Loucy (cell line): ENCODE measurements at regions not wholly inside any gene's neighbourhood (a gene's known extent, or its start where the extent isn't known, plus 50 kb on each side); places are given as distances from the start of the nearest gene placed in this dataset.

Source experiments
- EZH2phosphoT487 ChIP-seq: fragments of 200-600 bp; IDR thresholded peaks from 2 replicates; pipeline ENCODE4 v1.6.1; 2018; ENCODE audit warnings: antibody characterized with exemption, mild to moderate bottlenecking, moderate library complexity, borderline replicate concordance
- TF ChIP-seq, protein P1 (sequence below): fragments of 200-600 bp; sonication (generic); conservative IDR thresholded peaks from 2 replicates; pipeline ENCODE4 v1.5.1; 2014; ENCODE audit warnings: mild to moderate bottlenecking, antibody characterized with exemption, low read length

DNA sequence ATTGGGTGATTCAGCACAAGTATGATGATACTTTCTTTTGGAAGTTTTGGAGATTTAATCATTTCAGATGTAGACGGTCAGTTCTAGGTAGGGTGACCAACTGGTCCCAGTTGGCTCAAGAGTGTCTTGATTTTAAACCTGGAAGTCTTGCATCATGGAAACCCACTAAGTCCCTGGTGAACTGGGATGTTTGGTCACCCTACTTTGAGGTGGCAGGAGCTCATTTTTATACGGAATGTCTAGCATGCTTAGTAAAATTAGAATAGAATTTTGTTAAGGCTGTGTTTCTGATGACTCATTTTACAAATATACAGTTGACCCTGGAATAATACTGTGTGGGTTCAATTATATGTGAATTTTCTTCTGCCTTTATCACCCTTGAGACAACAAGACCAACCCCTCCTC lies 61.5 kb upstream of the DOCK10 start:
- TF ChIP-seq, protein P1, sequence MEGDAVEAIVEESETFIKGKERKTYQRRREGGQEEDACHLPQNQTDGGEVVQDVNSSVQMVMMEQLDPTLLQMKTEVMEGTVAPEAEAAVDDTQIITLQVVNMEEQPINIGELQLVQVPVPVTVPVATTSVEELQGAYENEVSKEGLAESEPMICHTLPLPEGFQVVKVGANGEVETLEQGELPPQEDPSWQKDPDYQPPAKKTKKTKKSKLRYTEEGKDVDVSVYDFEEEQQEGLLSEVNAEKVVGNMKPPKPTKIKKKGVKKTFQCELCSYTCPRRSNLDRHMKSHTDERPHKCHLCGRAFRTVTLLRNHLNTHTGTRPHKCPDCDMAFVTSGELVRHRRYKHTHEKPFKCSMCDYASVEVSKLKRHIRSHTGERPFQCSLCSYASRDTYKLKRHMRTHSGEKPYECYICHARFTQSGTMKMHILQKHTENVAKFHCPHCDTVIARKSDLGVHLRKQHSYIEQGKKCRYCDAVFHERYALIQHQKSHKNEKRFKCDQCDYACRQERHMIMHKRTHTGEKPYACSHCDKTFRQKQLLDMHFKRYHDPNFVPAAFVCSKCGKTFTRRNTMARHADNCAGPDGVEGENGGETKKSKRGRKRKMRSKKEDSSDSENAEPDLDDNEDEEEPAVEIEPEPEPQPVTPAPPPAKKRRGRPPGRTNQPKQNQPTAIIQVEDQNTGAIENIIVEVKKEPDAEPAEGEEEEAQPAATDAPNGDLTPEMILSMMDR = no peak
- no peak for TF ChIP-seq EZH2phosphoT487
